ENCODE measurements at regions not wholly inside any gene's neighbourhood (a gene's known extent, or its start where the extent isn't known, plus 50 kb on each side); places are given as distances from the start of the nearest gene placed in this dataset.

DNA sequence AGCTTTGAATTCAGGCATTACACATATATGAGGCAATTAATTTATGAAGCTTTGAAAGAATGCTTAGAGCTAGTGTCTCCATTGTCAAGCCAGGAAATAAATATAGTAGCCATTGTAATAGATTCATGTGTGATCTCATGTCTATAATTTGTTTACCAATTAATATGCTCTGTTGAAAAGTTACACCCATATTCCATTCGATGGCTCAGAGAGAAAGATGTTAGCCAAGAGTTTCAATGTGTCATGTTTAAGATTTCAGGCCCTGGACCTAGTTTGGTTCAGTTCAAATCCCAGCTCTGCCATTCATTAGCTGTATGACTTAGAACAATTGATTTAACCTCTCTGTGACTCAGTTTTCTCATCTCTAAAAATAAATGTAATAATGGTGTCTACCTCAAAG, 263.3 kb downstream of the SNCA start:
- TF ChIP-seq, protein P1, sequence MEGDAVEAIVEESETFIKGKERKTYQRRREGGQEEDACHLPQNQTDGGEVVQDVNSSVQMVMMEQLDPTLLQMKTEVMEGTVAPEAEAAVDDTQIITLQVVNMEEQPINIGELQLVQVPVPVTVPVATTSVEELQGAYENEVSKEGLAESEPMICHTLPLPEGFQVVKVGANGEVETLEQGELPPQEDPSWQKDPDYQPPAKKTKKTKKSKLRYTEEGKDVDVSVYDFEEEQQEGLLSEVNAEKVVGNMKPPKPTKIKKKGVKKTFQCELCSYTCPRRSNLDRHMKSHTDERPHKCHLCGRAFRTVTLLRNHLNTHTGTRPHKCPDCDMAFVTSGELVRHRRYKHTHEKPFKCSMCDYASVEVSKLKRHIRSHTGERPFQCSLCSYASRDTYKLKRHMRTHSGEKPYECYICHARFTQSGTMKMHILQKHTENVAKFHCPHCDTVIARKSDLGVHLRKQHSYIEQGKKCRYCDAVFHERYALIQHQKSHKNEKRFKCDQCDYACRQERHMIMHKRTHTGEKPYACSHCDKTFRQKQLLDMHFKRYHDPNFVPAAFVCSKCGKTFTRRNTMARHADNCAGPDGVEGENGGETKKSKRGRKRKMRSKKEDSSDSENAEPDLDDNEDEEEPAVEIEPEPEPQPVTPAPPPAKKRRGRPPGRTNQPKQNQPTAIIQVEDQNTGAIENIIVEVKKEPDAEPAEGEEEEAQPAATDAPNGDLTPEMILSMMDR (IDR thresholded peaks at IDR 0.05) = no peak
- no peak for TF ChIP-seq EP300 (IDR thresholded peaks at IDR 0.05)
- TF ChIP-seq POLR2A (IDR thresholded peaks at IDR 0.05) = no peak
- no peak for TF ChIP-seq POLR2AphosphoS5 (IDR thresholded peaks at IDR 0.05)
